ENCODE measurements at regions not wholly inside any gene's neighbourhood (a gene's known extent, or its start where the extent isn't known, plus 50 kb on each side); places are given as distances from the start of the nearest gene placed in this dataset.

DNA sequence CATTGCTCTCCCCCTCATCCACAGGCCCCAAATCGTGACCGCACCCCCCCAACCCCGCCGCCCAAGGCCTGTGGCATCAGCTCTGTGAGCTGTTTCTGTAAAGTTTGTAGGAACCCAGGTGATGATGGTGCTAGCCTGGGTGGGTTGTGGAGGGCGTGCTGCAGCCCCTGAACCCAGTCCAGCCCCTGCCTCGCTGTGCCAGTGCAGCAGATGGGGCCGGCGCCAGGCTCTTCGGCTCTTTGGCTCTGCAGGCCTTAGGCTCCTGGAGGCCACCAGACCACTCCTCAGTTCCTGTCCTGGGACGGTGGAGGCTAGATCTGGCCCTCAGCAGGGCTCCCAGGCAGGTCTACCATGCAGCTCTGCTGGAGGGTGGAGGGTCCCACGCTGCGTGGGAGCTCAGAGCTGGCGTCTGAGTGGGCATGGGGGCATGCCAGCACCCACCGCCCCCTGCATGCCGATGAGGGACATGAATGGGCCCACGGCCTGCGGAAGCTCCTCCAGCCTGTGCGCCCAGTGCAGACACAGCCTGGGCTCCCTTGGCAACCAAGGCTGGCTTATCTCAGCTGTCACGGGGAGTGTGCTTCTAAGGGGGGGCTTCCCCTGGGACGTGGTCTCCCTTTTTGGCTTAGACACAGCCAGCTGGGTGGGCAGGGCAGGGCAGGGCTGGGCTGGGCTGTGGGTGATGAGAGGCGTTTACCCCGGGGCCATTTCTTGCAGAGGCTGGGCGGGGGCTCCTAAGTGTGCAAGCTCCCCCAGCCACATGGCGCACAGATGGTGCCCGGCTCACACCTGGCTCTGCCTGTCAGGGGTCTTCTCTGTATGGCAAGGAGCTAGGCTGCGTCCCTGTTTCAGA lies 1187.6 kb downstream of the BRD1 start:
- TF ChIP-seq EZH2 (IDR thresholded peaks at IDR 0.05; ENCODE audit: low read length, unreplicated experiment) (no peak), CTCF (conservative IDR thresholded peaks at IDR 0.05; ENCODE audit: low read depth, low read length) (no peak)

All from PC-3 (cell line).